ENCODE measurements at regions not wholly inside any gene's neighbourhood (a gene's known extent, or its start where the extent isn't known, plus 50 kb on each side); places are given as distances from the start of the nearest gene placed in this dataset.

- TF ChIP-seq, protein P1, sequence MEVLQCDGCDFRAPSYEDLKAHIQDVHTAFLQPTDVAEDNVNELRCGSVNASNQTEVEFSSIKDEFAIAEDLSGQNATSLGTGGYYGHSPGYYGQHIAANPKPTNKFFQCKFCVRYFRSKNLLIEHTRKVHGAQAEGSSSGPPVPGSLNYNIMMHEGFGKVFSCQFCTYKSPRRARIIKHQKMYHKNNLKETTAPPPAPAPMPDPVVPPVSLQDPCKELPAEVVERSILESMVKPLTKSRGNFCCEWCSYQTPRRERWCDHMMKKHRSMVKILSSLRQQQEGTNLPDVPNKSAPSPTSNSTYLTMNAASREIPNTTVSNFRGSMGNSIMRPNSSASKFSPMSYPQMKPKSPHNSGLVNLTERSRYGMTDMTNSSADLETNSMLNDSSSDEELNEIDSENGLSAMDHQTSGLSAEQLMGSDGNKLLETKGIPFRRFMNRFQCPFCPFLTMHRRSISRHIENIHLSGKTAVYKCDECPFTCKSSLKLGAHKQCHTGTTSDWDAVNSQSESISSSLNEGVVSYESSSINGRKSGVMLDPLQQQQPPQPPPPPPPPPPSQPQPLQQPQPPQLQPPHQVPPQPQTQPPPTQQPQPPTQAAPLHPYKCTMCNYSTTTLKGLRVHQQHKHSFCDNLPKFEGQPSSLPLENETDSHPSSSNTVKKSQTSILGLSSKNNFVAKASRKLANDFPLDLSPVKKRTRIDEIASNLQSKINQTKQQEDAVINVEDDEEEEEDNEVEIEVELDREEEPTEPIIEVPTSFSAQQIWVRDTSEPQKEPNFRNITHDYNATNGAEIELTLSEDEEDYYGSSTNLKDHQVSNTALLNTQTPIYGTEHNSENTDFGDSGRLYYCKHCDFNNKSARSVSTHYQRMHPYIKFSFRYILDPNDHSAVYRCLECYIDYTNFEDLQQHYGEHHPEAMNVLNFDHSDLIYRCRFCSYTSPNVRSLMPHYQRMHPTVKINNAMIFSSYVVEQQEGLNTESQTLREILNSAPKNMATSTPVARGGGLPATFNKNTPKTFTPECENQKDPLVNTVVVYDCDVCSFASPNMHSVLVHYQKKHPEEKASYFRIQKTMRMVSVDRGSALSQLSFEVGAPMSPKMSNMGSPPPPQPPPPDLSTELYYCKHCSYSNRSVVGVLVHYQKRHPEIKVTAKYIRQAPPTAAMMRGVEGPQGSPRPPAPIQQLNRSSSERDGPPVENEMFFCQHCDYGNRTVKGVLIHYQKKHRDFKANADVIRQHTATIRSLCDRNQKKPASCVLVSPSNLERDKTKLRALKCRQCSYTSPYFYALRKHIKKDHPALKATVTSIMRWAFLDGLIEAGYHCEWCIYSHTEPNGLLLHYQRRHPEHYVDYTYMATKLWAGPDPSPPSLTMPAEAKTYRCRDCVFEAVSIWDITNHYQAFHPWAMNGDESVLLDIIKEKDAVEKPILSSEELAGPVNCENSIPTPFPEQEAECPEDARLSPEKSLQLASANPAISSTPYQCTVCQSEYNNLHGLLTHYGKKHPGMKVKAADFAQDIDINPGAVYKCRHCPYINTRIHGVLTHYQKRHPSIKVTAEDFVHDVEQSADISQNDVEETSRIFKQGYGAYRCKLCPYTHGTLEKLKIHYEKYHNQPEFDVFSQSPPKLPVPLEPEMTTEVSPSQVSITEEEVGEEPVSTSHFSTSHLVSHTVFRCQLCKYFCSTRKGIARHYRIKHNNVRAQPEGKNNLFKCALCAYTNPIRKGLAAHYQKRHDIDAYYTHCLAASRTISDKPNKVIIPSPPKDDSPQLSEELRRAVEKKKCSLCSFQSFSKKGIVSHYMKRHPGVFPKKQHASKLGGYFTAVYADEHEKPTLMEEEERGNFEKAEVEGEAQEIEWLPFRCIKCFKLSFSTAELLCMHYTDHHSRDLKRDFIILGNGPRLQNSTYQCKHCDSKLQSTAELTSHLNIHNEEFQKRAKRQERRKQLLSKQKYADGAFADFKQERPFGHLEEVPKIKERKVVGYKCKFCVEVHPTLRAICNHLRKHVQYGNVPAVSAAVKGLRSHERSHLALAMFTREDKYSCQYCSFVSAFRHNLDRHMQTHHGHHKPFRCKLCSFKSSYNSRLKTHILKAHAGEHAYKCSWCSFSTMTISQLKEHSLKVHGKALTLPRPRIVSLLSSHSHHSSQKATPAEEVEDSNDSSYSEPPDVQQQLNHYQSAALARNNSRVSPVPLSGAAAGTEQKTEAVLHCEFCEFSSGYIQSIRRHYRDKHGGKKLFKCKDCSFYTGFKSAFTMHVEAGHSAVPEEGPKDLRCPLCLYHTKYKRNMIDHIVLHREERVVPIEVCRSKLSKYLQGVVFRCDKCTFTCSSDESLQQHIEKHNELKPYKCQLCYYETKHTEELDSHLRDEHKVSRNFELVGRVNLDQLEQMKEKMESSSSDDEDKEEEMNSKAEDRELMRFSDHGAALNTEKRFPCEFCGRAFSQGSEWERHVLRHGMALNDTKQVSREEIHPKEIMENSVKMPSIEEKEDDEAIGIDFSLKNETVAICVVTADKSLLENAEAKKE (CRISPR knock-in tag; IDR thresholded peaks at IDR 0.05) = no peak
- TF ChIP-seq ETS1 (IDR thresholded peaks at IDR 0.05) (no peak), EZH2 (IDR thresholded peaks at IDR 0.05; ENCODE audit: low read depth, unreplicated experiment) (no peak), NANOG (IDR thresholded peaks at IDR 0.05; ENCODE audit: borderline replicate concordance) (no peak), ZNF331 (CRISPR knock-in tag; IDR thresholded peaks at IDR 0.05; ENCODE audit: low read depth) (no peak), POLR2AphosphoS5 (IDR thresholded peaks at IDR 0.05; ENCODE audit: low read depth) (no peak), JUNB (IDR thresholded peaks at IDR 0.05; ENCODE audit: unreplicated experiment) (no peak), STAT1 (IDR thresholded peaks at IDR 0.05; ENCODE audit: unreplicated experiment) (no peak), EZH2phosphoT487 (IDR thresholded peaks at IDR 0.05; ENCODE audit: unreplicated experiment) (no peak), REST (IDR thresholded peaks at IDR 0.05; ENCODE audit: unreplicated experiment) (no peak)
These were observed 298.1 kb downstream of the TFAP2B start (continued) for GRCh38 chr6:51116723-51117122.
